Fibroblast of the conjunctiva (primary cell): ENCODE measurements at regions not wholly inside any gene's neighbourhood (a gene's known extent, or its start where the extent isn't known, plus 50 kb on each side); places are given as distances from the start of the nearest gene placed in this dataset.
"Not testable (repeated sequence)": the region's sequence is repeated elsewhere in the genome, so short reads cannot be mapped to it uniquely, and the experiment has no call there.

ENCODE experiments used
- DNase-seq: peaks from one replicate; pipeline ENCODE4 v3.0.0-alpha.2; 2010; ENCODE audit warnings: low read depth

- DNase-seq: no peak
Observed at GRCh38 chr1:185540295-185540694, 193.9 kb upstream of the HMCN1 start.

GRCh38 chr1:185539277-185539943 lies 194.8 kb upstream of the HMCN1 start:
- no peak for DNase-seq

- DNase-seq: not testable (repeated sequence)
Observed at GRCh38 chr1:185538309-185538898, 195.8 kb upstream of the HMCN1 start.

GRCh38 chr1:185537596-185537995 lies 196.6 kb upstream of the HMCN1 start:
- no peak for DNase-seq

GRCh38 chr1:185536165-185536920 lies 197.8 kb upstream of the HMCN1 start:
- DNase-seq: no peak

- DNase-seq: no peak
Observed at GRCh38 chr1:185535621-185536020, 198.6 kb upstream of the HMCN1 start.

- no peak for DNase-seq
Observed at GRCh38 chr1:185534801-185535200, 199.4 kb upstream of the HMCN1 start.

GRCh38 chr1:185533596-185533995 lies 200.6 kb upstream of the HMCN1 start:
- DNase-seq: no peak

GRCh38 chr1:185532856-185533255 lies 201.3 kb upstream of the HMCN1 start:
- DNase-seq: no peak

- DNase-seq: no peak
Observed at GRCh38 chr1:185531838-185532237, 202.4 kb upstream of the HMCN1 start.

- no peak for DNase-seq
Observed at GRCh38 chr1:185530215-185530614, 204.0 kb upstream of the HMCN1 start.

GRCh38 chr1:185529673-185530072 lies 204.5 kb upstream of the HMCN1 start:
- no peak for DNase-seq

- no peak for DNase-seq
Observed at GRCh38 chr1:185528084-185528676, 206.0 kb upstream of the HMCN1 start.

GRCh38 chr1:185526344-185527307 lies 207.6 kb upstream of the HMCN1 start:
- no peak for DNase-seq

GRCh38 chr1:185520188-185520920 lies 203.3 kb upstream of the IVNS1ABP start:
- DNase-seq: no peak

- DNase-seq: no peak
Observed at GRCh38 chr1:185517808-185518419, 200.9 kb upstream of the IVNS1ABP start.

- DNase-seq: not testable (repeated sequence)
Observed at GRCh38 chr1:185517301-185517700, 200.3 kb upstream of the IVNS1ABP start.

GRCh38 chr1:185515696-185516095 lies 198.7 kb upstream of the IVNS1ABP start:
- DNase-seq: no peak

- no peak for DNase-seq
Observed at GRCh38 chr1:185514311-185514710, 197.3 kb upstream of the IVNS1ABP start.

- no peak for DNase-seq
Observed at GRCh38 chr1:185512442-185512841, 195.4 kb upstream of the IVNS1ABP start.

- no peak for DNase-seq
Observed at GRCh38 chr1:185501099-185501498, 184.1 kb upstream of the IVNS1ABP start.
